OCI-LY3 (cell line): ENCODE measurements at regions not wholly inside any gene's neighbourhood (a gene's known extent, or its start where the extent isn't known, plus 50 kb on each side); places are given as distances from the start of the nearest gene placed in this dataset.

Experiments
- H2AFZ ChIP-seq: fragments of 200-600, 300-600 bp; shearing (Covaris generic); 2 replicates; pipeline ENCODE4 v1.6.0; 2014; ENCODE audit warnings: antibody characterized with exemption, low read depth, low read length
- H3K27ac ChIP-seq: fragments of 200-600, 300-600 bp; sonication (generic); 2 replicates; pipeline ENCODE4 v1.5.1; 2014; ENCODE audit warnings: mild to moderate bottlenecking, low read length, moderate library complexity, mixed read lengths
- H3K27me3 ChIP-seq: fragments of 200-600, 300-600 bp; sonication (generic); 2 replicates; pipeline ENCODE4 v1.6.1; 2014; ENCODE audit warnings: low read depth, low read length, mixed read lengths
- H3K36me3 ChIP-seq: fragments of 200-600, 300-600 bp; sonication (generic); replicated peaks from 2 replicates; pipeline ENCODE3; 2014; ENCODE audit warnings: low read depth, low read length, mixed read lengths
- H3K4me1 ChIP-seq: fragments of 300-600, 200-600 bp; sonication (generic); 2 replicates; pipeline ENCODE4 v1.6.1; 2014; ENCODE audit warnings: low read length, mixed read lengths
- H3K4me2 ChIP-seq: fragments of 200-600, 300-600 bp; sonication (generic); 2 replicates; pipeline ENCODE4 v1.6.1; 2014; ENCODE audit warnings: low read length, mixed read lengths
- H3K4me3 ChIP-seq: fragments of 300-600, 200-600 bp; sonication (generic); 2 replicates; pipeline ENCODE4 v1.5.1; 2014; ENCODE audit warnings: antibody characterized with exemption, mild to moderate bottlenecking, low read length, moderate library complexity
- H3K79me2 ChIP-seq: fragments of 300-600, 200-600 bp; shearing (Covaris generic); 2 replicates; pipeline ENCODE4 v1.6.1; 2014; ENCODE audit warnings: mild to moderate bottlenecking, low read length, mixed read lengths
- H3K9ac ChIP-seq: fragments of 300-600, 200-600 bp; shearing (Covaris generic); 2 replicates; pipeline ENCODE4 v1.6.0; 2014; ENCODE audit warnings: mild to moderate bottlenecking, low read length, moderate library complexity
- H3K9me3 ChIP-seq: fragments of 200-600, 300-600 bp; shearing (Covaris generic); 2 replicates; pipeline ENCODE4 v1.6.1; 2014; ENCODE audit warnings: low read length, mixed read lengths; ENCODE audit not compliant: insufficient read depth
- H4K20me1 ChIP-seq: fragments of 200-600, 300-600 bp; sonication (generic); 2 replicates; pipeline ENCODE4 v1.6.1; 2016; ENCODE audit warnings: low read length, mixed read lengths; ENCODE audit not compliant: insufficient read depth
- EZH2phosphoT487 ChIP-seq: fragments of 200-600 bp; shearing (Covaris generic); IDR thresholded peaks from 2 replicates; pipeline ENCODE4 v1.6.1; 2018; ENCODE audit warnings: antibody characterized with exemption, mixed run types, low read depth
- TF ChIP-seq, protein P1 (sequence below): fragments of 200-600, 300-600 bp; sonication (generic); IDR thresholded peaks from 2 replicates; pipeline ENCODE4 v1.5.1; 2014; ENCODE audit warnings: antibody characterized with exemption, low read length, low read depth

DNA sequence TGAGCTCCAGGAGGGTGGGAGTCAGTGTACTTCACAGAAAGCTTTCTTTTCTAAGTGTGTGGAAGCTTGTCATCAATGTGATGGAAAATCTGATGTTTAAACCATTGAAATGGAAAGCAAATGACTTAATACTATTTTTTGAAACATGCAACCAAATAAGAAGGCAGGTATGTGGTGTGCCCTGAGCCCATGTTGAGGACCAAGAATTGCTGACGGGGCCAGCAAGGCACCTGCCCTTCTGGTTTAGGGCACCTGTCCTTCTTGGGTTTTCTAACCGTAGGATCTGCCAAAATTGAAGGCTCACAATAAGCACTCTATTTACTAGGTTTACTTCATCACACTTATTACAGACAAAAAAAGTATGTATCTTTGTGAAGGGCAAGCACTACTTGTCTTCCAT is 537.7 kb downstream of the SOCS6 start:
- no peak overlapping the region for H3K4me2 ChIP-seq
- no peaks in the 10 kb centered on the region for H4K20me1 ChIP-seq
- no peak overlapping the region for H2AFZ ChIP-seq
- H3K4me1 ChIP-seq, result no peaks in the 10 kb centered on the region
- H3K9ac ChIP-seq, result no peak overlapping the region
- no peaks in the 10 kb centered on the region for H3K27me3 ChIP-seq
- H3K27ac ChIP-seq, result no peak overlapping the region
- H3K4me3 ChIP-seq, result no peak overlapping the region
- no peaks in the 10 kb centered on the region for H3K9me3 ChIP-seq
- H3K79me2 ChIP-seq, result no peaks in the 10 kb centered on the region
- H3K36me3 ChIP-seq, result no peaks in the 10 kb centered on the region
- TF ChIP-seq EZH2phosphoT487, result no peak
- TF ChIP-seq, protein P1, sequence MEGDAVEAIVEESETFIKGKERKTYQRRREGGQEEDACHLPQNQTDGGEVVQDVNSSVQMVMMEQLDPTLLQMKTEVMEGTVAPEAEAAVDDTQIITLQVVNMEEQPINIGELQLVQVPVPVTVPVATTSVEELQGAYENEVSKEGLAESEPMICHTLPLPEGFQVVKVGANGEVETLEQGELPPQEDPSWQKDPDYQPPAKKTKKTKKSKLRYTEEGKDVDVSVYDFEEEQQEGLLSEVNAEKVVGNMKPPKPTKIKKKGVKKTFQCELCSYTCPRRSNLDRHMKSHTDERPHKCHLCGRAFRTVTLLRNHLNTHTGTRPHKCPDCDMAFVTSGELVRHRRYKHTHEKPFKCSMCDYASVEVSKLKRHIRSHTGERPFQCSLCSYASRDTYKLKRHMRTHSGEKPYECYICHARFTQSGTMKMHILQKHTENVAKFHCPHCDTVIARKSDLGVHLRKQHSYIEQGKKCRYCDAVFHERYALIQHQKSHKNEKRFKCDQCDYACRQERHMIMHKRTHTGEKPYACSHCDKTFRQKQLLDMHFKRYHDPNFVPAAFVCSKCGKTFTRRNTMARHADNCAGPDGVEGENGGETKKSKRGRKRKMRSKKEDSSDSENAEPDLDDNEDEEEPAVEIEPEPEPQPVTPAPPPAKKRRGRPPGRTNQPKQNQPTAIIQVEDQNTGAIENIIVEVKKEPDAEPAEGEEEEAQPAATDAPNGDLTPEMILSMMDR, result no peak

DNA sequence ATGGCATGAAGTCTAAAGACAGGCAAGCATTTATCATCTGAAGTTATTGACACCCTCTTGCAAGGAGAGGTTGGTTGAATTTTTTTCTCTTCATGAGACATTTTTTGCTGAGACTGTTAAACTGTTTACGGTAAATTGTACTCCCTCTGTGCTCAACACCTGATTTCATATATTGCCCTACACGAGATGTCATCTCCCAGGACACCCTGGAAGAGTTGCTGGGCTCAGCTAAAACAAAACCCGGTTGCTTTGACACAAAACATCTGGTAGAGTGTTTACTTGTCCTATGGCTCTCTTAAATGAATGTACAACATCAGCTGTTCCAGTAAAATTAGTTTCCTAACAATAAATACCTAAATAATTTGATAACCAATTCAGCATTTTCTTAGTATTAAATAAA is 533.8 kb downstream of the SOCS6 start:
- no peak overlapping the region for H3K9ac ChIP-seq
- H3K4me1 ChIP-seq, result no peaks in the 10 kb centered on the region
- no peak for TF ChIP-seq EZH2phosphoT487
- TF ChIP-seq, protein P1, result no peak
- H4K20me1 ChIP-seq, result no peaks in the 10 kb centered on the region
- no peak overlapping the region for H3K4me2 ChIP-seq
- no peak overlapping the region for H3K4me3 ChIP-seq
- H3K27ac ChIP-seq, result no peak overlapping the region
- no peaks in the 10 kb centered on the region for H3K79me2 ChIP-seq
- H3K36me3 ChIP-seq, result no peaks in the 10 kb centered on the region
- no peaks in the 10 kb centered on the region for H3K9me3 ChIP-seq
- H2AFZ ChIP-seq, result no peak overlapping the region
- no peaks in the 10 kb centered on the region for H3K27me3 ChIP-seq

DNA sequence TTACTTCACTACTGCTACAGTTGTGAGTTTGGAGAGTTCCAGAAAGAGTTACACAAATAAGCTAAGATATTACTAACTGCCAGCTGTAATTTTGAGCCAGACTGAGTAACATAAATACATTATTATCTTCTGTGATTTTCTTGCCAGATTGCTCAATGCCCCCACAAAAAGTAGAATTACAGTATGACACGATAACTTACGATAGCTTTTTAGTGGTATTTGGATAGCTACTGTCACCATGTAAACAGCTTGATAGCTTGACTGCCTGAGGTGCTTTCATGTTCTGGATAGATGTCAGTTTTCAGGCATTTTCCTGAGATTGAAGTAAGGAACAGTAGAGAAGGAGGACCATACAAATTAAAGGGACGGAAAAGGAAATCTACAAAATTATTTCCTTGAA is 533.3 kb downstream of the SOCS6 start:
- Histone ChIP-seq H3K27ac (no peak overlapping the region), H2AFZ (no peak overlapping the region), H4K20me1 (no peaks in the 10 kb centered on the region), H3K4me1 (no peaks in the 10 kb centered on the region), H3K36me3 (no peaks in the 10 kb centered on the region), H3K4me3 (no peak overlapping the region), H3K9ac (no peak overlapping the region), H3K9me3 (no peaks in the 10 kb centered on the region), H3K79me2 (no peaks in the 10 kb centered on the region), H3K4me2 (no peak overlapping the region), H3K27me3 (no peaks in the 10 kb centered on the region)
- TF ChIP-seq EZH2phosphoT487, result no peak
- TF ChIP-seq, protein P1, result no peak

DNA sequence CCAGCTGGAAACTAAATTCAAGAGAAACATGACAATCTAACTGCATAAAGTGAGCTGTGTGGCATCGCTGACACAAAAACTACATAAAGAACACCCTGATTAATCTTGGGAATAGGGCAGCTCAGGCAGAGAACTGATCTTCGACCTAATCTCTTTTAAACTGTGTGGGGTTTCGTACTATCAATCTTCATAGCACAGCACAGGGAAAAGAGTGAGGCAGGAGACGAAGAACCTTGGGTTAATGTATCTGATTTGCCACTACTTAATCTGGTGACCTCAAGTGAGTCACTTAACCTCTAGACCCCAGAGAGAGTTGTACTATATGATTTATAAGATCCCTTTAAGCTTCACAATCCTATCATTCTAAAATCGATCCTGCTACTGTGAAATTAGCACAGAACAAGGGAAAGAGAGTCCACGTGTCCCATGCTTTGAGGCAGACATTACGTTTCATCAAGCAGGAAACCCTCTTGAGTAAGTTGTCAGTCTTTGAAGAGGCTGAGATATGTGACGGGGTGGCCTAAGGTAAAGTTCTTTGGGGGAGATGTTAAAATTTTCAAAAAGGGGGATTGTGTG is 519.7 kb downstream of the SOCS6 start:
- H3K27ac ChIP-seq, result no peak overlapping the region
- H3K36me3 ChIP-seq, result no peaks in the 10 kb centered on the region
- TF ChIP-seq, protein P1, result no peak
- no peak for TF ChIP-seq EZH2phosphoT487
- no peak overlapping the region for H3K9ac ChIP-seq
- no peaks in the 10 kb centered on the region for H3K9me3 ChIP-seq
- no peak overlapping the region for H3K4me2 ChIP-seq
- H3K79me2 ChIP-seq, result no peaks in the 10 kb centered on the region
- H4K20me1 ChIP-seq, result no peaks in the 10 kb centered on the region
- H3K4me1 ChIP-seq, result no peaks in the 10 kb centered on the region
- no peaks in the 10 kb centered on the region for H3K27me3 ChIP-seq
- no peak overlapping the region for H2AFZ ChIP-seq
- H3K4me3 ChIP-seq, result no peak overlapping the region
